Amniotic epithelial cell (primary cell): ENCODE measurements at regions not wholly inside any gene's neighbourhood (a gene's known extent, or its start where the extent isn't known, plus 50 kb on each side); places are given as distances from the start of the nearest gene placed in this dataset.
"Not testable (repeated sequence)": the region's sequence is repeated elsewhere in the genome, so short reads cannot be mapped to it uniquely, and the experiment has no call there.

Experiments
- DNase-seq: peaks from one replicate; pipeline ENCODE4 v3.0.0-alpha.2; 2010; ENCODE audit warnings: low read depth

DNA sequence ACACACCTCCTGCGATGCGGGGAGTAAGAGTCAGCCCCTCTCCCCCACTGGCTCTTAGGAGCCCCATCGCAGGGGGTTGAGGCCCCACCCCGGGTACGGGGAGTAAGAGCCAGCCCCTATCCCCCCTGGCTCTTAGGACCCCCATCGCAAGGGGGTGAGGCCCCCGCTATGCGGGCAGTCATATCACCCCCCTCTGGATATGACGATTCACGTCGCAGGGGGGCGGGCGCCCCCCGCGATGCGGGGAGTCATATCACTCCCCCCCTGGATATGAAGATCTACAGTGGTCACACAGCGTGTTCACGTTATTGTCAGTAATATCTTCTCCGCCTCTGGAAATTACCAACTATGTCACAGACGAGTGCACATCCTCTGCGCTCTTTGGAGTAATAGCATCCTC, 61.1 kb downstream of the DEFB131A start:
- DNase-seq, result not testable (repeated sequence)

DNA sequence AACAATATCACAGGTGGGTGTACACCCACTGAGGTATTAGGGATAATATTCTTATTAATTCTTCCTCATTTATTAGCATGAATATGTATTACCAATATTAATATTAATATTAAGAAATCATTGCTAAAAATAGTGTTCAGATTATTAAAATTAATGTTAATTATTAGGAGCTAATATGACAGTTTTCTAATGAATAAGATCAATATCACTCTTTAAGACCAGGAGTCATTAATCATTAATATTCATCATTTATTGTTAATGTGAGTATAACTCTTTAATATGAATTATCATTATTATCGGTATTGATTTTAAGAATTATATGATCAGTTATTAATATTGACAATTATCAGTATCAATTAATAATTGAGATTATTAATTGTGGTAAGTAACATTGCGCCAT, 62.5 kb downstream of the DEFB131A start:
- not testable (repeated sequence) for DNase-seq

DNA sequence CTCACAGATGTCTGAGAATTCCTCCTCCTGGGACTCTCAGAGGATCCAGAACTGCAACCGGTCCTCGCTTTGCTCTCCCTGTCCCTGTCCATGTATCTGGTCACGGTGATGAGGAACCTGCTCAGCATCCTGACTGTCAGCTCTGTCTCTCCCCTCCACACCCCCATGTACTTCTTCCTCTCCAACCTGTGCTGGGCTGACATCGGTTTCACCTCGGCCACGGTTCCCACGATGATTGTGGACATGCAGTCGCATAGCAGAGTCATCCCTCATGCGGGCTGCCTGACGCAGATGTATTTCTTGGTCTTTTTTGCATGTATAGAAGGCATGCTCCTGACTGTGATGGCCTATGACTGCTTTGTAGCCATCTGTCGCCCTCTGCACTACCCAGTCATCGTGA, 68.7 kb downstream of the DEFB131A start:
- not testable (repeated sequence) for DNase-seq

DNA sequence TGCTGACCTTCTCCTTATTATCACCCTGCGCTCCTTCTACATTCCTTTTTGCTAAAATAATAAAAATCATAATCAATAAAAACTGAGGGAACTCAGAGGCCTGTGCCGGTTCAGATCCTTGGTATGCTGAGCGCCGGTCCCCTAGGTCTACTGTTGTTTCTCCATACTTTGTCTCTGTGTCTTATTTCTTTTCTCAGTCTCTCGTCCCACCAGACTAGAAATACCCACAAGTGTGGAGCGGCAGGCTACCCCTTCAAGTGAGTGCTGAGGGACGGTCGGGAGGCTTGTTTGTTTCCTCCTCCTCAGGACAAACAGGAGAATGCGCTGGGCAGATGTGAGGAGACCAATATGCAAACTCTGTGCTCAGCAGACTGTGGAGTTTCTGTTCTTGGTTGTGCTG, 75.4 kb downstream of the DEFB131A start:
- DNase-seq, result not testable (repeated sequence)

DNA sequence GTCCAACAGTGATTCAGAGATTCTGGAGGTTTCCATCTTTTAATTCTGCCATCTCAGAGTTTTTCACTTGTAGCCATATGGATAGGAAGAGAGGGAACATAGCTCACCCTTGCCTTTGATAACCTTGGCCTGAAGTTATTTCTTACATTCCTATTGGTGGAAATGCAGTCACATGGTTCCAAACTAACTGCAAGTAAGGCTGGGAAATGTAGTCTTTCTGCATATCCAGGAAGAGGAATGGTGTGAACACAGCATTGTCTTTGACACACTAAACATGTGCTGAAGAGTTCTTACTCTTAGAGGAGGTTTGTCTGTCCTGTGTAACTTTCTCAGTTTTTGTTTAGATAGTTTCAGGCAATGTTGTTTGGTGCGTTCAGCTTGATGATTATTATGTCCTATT, 78.7 kb downstream of the DEFB131A start:
- not testable (repeated sequence) for DNase-seq

DNA sequence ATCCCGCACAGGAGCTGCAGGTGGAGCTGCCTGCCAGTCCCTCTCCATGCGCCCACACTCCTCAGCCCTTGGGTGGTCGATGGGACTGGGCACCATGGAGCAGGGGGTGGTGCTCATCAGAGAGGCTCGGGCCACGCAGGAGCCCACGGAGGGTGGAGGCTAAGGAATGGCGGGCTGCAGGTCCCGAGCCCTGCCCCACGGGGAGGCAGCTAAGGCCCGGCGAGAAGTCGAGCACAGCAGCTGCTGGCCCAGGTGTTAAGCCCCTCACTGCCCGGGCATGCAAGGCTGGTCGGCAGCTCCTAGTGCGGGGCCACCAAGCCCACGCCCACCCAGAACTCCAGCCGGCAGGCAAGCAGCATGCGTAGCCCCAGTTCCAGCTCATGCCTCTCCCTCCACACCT, 80.2 kb downstream of the DEFB131A start:
- not testable (repeated sequence) for DNase-seq

DNA sequence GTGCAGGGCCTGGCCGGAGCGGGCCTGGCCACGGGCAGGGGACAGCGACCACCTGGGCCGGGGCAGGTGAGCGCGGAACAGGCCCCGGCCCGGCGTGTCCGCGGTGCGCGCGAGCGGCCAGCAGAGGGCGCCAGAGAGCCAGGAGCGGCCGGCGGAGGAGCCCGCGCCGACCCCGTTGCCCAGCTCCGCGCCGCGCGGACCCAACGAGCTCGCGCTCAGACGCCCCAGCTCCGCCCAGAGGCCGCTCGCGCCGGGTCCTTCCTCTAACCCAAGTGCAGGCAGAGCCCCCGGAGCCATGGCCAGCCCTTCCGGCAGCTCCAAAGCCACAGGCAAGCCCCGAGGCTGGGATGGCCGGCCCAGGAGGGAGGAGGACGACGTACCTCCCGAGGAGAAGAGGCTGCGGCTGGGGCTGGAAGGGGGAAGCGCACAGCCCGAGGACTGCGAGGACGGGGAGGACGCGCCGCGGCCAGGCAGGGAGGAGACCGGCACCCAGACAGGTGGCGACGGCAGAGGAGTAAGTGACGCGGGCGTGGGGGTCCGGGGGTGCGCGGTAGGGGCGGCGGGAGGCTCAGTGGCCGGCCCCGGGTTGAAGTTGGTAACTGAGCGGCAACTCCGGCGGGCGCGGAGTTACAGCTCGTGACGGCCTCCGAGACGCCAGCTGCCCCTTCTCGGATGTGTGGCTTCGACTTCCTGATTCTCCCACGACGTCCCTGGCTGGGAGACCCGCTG, 88.1 kb downstream of the DEFB131A start:
- peak; percentile 27 for DNase-seq

DNA sequence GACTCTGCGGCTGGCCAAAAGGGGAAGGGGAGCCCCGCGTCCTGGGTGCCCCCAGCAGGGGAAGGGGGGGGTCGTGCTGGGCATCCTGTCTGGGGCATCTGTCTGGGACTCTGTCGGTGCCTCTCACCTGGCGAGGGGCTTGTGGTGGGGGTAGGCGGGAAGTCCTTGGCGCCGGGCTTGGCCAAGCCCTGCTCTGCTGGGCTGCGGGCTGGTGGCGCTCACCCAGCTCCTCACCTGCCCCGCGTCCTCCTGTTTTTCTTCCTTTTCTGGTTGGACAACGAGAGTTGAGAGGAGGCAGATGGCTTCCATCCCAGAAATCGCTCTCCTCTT, 88.6 kb downstream of the DEFB131A start:
- DNase-seq, result not testable (repeated sequence)

DNA sequence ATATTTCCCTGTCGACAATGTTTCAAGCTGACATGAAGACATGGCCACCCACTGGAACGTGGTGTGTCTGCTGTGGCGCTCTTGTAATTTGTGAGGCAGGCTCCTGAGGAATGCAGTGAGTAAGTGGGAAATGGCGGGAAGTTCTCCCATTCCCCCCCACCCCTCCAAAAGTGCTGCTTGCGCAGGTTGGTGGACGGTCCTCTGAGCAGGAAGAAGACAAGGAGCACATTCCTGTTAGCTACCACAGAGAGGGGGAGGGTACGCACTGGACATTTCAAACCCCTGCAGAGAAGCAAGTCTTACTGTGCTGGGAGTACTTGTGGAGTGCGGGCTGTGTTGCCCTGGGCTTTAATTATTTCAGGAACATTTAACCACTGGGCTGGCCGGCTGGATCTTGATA, 92.9 kb downstream of the DEFB131A start:
- DNase-seq, result not testable (repeated sequence)

DNA sequence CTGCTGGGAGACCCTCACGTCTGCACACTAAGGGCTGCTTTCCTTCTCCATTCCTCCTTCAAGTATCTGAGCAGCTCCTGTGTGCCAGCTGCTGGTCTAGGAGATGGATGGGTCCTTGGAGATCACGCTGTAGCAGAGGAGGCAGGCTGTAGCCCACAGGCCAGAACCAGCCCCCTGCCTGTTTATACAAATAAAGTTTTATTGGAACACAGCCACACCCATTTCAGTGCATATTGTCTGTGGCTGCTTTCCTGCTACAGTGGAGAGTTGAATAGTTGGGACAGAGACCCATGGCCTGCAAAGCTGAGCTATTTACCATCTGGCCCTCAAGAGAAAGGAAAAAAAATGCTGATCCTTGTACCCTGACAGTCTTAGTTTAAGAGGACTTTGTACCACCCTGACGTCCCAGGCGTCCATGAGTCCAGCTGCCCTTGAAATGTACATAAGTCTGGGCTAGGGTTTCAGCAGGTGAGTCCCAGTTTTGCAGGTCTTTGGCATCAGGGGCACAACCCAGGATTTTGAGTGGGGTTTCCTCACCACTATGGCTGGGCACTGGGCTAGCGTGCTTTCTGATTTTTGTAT, 95.8 kb downstream of the DEFB131A start:
- not testable (repeated sequence) for DNase-seq

DNA sequence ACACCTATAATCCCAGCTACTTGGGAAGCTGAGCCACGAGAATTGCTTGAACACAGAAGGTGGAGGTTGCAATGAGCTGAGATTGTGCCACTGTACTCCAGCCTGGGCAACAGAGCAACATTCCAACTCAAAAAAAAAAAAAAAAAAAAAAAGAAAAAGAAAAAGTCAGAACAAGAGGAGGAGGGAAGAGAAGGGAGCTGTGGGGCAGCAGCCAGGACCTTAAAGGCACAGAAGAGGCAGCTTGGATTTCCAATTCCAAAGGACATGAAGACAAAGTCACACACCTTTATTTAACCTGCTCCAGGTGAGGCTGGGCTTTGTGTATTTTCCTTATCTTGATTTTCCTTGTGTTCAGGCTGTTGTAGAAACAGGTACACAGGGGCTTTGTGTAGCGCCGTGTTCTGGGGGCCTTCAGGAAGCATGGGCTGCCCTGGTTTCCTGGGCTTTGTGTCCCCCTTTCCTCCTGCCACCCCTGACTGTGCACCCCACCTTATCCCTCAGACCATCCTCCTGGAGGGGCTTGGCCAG, 97.2 kb downstream of the DEFB131A start:
- DNase-seq, result not testable (repeated sequence)

DNA sequence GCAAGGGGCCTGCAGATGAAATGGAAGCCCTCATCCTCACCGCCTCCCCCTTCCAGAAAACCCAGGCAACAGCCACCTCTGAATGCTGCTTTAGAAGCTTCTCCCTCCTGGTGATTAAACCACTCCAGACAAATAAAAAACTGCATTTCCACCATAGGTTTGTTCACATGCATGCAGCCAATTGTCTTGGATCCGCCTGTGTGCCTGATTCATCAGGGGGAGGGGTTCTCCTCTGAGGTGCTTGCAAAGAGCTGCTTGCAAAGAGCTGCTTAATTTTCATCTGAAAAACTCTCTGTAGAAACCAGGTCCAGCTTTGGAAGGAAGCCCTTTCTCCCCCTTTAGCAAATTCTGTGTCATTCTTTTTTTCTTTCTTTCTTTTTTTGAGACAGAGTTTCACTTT, 100.6 kb downstream of the DEFB131A start:
- not testable (repeated sequence) for DNase-seq

DNA sequence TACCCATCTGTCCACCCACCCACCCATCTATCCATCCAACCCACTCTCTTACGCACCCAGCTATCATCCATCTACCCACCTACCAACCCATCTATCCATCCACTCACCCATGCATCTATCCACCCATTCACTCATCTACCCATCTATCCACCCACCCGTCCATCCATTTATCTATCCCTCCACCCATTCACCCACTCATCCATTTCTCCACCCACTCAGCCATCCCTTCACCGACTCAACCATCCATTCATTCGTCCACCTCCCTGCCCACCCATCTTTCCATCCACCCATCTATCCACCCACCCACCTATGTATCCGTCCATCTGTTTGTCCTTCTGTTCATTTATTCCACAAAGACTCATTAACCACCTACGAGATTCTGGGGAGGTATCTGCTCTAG, 103.3 kb downstream of the DEFB131A start:
- DNase-seq, result not testable (repeated sequence)

DNA sequence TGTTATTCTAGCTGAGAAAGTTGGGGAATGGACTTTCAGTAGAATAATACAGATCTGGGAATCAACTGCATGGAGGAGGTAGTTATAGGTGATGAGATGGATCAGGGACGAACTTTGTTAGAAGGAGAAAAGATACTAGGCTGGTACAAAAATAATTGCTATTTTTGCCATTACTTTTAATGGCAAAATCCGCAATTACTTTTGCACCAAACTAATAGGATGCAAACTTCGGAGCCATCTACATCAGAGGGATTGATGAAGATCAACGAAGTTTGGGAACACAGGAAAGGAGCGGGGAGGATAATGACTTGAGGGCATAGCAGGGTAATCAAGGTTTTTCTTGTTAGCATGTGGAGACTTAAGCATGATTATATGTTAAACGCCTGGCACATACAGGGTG, 111.9 kb downstream of the DEFB131A start:
- DNase-seq, result not testable (repeated sequence)

DNA sequence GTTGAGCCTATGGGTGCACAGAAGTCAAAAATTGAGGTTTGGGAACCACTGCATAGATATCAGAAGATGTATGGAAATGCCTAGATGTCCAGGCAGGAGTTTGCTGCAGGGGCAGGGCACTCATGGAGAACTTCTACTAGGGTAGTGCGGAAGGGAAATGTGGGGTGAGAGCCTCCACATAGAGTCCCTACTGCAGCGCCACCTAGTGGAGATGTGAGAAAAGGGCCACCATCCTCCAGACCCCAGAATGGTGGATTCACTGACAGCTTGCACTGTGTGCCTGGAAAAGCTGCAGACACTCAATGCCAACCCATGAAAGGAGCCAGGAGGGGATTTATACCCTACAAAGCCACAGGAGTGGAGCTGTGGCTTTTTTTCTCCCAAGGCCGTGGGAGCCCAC, 133.7 kb downstream of the DEFB131A start:
- not testable (repeated sequence) for DNase-seq

DNA sequence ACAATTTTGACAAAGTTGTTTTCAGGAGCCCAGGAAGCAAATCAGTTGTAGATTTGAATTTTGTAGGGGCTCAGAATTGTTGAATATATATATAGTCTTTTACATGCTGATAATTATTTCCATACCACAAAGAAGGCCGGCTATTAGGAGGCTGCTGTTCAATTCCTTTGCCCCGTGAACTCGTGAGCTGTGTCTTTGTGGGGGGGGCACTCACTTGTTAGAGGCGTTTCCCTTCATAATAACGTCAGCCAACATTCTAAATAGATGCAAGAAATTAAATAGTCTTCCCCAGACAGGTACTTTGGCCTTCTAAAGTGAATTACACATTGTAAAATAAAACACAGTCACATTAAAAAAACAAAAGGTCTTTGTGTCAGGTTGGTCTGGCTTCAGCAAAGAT, 138.7 kb downstream of the DEFB131A start:
- DNase-seq, result not testable (repeated sequence)

DNA sequence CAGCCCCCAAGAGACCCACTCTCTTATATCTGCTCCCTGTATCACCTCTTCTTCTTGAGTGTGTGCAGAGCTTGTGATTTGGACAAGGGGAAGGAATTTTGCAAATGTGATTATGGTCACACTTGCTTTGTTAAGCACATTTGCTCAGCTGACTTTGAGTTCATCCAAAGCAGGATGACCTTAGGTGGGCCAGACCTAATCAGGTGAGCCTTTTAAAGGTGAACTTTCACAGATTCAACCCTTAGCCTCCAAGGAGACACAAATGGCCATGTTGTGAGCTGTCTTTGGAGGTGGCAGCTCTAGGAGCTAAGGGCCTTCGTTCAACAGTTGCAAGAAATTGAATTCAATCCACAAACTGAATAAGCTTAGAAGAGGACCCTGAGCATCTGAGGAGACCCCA, 147.8 kb downstream of the DEFB131A start:
- no peak for DNase-seq

DNA sequence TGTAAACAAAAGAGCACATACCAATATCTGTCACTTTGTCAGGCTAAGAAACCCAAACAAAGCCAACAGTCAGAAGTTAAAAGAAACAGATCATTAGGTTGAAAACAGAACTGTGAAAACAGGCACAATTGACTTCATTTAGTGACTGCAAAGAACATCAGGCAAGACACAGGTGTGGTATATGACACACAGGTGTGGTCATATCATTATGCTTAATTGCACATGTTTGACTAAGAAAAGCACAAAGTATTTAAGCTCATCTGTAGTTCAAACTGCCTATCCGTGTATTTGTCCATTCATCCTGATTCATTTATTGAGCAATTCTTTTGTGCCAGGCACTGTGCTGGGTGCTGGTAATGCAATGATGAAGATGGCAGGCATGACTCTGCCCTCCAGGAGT, 150.7 kb downstream of the DEFB131A start:
- no peak for DNase-seq

DNA sequence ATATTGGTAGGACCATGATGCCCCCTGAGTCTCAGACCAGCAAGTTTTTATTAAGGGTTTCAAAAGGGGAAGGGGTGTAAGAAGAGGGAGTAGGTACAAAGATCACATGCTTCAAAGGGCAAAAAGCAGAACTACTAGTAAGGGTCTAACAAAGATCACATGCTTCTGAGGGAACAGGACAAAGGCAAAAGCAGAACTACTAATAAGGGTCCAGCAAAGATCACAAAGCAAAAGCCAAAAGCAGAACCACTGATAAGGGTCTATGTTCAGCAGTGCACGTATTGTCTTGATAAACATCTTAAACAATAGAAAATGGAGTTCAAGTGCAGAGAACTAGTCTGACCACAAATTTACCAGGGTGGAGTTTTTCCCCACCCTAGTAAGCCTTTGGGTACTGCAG, 151.3 kb downstream of the DEFB131A start:
- DNase-seq, result not testable (repeated sequence)

DNA sequence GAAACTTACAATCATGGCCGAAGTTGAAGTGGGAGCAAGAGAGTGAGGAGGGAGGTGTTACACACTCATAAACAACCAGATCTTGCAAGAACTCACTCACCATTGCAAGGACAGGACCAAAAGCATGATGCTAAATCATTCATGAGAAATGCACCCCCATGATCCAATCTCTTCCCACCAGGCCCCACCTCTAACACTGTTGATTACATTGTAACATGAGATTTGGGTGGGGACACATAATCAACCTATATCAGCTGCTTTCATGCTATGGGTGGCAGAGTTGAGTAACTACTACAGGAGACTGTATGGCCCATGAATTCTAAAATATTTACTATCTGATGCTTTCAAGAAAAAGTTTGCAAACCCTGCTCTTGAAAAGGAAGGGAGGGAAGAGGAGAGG, 155.1 kb downstream of the DEFB131A start:
- DNase-seq, result no peak

DNA sequence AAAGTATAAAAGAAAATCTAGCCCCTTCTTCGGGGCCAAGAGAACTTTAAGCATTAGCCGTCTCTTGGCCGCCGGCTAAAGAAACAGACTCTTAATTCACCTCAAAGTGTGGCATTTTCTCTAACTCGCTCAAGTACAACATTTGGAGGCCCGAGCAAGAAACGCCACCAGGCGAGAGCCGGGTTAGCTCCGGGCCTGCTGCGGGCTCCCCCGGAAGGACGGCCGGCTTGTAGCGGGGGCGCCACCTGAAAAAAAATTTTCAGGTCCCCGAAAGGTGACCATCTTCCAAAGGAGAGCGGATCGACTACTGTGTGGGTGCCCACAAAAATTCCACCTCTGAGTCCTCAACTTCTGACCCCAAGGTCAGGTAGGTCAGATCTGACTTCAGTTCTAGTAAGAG, 156.0 kb downstream of the DEFB131A start:
- no peak for DNase-seq

DNA sequence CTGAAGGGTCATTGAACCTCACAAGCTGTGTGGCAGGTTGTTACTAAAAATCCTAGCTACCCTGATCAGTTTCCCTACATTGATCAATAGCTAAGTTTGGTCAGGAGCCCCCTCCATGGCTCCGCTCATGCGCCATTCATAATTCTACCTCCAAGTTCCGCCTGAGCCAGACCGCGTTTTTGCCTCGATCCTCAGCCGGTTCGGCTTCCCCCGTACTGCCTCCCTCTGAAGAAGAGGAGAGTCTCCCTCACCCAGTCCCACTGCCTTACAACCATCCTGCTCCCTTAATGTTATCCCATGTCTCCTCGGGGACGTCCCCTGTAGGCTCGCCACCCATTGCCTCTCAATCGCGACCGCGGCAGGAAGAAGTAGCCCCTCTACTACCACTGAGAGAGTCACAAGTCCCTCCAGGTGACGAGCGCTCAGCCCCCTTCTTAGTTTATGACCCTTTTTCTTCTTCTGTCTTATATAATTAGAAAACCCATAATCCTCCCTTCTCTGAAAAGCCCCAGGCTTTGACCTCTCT, 158.2 kb downstream of the DEFB131A start:
- no peak for DNase-seq
